G401.6 (cell line): ENCODE measurements at regions not wholly inside any gene's neighbourhood (a gene's known extent, or its start where the extent isn't known, plus 50 kb on each side); places are given as distances from the start of the nearest gene placed in this dataset.
"Not testable (repeated sequence)": the region's sequence is repeated elsewhere in the genome, so short reads cannot be mapped to it uniquely, and the experiment has no call there.

Source experiments
- FAIRE-seq: peaks from 2 replicates; lab custom pipeline; 2012; peaks lifted over from hg19 to GRCh38; lab: Jason Lieb, UNC

DNA sequence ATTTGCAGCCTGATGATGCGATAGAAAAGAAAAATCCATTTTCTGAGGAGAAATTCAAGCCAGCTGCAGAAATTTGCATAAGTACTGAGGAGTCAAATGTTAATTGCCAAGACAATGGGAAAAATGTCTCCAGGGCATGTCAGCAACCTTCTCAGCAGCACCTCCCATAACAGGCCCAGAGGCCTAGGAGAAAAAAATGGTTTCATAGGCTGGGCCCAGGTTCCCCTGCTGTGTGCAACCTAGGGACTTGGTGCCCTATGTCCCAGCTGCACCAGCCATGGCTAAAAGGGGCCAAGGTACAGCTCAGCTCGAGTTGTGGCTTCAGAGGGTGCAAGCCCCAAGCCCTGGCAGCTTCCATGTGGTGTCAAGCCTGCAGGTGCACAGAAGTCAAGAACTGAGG, 144.8 kb upstream of the PRKD1 start:
- FAIRE-seq: not testable (repeated sequence)

DNA sequence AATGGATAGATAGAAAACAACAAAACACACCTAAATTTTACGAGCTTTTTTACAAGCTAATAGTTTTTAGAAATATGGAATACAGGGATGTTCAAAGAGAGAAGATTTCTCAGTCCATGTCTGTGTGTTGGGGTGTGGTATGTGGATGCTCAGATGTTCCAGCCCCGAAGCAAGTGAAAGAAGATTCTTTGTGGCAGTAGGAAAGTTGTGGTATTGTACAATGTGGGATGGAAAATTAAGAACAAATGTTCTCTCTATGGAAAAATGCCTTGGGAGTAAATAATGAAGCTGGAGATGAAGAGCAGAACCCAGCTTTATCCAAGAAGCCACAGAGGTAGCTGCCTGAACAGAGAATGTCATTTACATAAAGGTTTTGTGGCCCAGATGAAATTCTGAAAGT, 150.3 kb upstream of the PRKD1 start:
- FAIRE-seq: no peak

- no peak for FAIRE-seq
Observed at GRCh38 chr14:30078811-30079402, 151.3 kb upstream of the PRKD1 start.

DNA sequence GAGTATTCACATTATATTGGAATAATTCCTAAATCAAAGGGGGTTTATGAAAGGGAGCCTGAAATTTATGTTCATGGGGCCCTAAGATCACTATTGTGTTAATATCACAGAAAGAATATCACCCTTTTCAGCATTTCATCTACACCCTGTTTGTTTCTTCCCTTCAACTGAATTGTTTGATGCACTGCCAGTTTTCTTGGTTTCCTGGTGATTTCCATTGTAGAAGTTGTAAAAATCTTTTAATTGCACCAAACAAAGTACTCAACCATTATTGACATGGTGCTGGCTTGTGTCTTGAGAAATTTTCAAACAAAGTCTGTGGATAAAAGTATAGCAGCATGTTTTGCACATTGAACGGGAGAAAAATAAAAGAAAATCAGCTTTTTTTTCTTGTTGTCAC, 154.8 kb upstream of the PRKD1 start:
- FAIRE-seq: no peak

- no peak for FAIRE-seq
Observed at GRCh38 chr14:30084811-30085210, 157.2 kb upstream of the PRKD1 start.

DNA sequence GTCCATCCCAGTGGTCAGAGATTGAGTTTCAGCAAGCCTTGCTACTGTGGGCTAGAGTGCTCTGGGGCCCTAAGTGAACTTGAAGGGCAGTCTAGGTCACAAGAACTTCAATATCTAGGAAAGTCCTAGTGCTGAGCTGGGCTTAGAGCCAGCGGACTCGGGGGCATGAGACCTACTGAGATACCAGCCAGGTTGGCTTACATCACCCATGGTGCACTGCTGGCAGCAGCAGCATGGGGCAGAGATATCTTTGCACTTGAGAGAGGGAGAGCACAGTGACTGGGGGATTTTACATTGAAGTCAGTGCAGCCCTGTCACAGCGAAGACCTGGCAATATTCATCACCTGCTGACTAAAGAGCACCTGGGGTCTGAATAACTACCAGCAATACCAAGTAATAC, 158.3 kb upstream of the PRKD1 start:
- FAIRE-seq: no peak

GRCh38 chr14:30088620-30089019, 161.0 kb upstream of the PRKD1 start:
- FAIRE-seq: no peak

GRCh38 chr14:30108975-30109700, 181.5 kb upstream of the PRKD1 start:
- no peak for FAIRE-seq

- FAIRE-seq: no peak
Observed at GRCh38 chr14:30114051-30114450, 186.4 kb upstream of the PRKD1 start.

- FAIRE-seq: no peak
Observed at GRCh38 chr14:30115756-30116155, 188.1 kb upstream of the PRKD1 start.

DNA sequence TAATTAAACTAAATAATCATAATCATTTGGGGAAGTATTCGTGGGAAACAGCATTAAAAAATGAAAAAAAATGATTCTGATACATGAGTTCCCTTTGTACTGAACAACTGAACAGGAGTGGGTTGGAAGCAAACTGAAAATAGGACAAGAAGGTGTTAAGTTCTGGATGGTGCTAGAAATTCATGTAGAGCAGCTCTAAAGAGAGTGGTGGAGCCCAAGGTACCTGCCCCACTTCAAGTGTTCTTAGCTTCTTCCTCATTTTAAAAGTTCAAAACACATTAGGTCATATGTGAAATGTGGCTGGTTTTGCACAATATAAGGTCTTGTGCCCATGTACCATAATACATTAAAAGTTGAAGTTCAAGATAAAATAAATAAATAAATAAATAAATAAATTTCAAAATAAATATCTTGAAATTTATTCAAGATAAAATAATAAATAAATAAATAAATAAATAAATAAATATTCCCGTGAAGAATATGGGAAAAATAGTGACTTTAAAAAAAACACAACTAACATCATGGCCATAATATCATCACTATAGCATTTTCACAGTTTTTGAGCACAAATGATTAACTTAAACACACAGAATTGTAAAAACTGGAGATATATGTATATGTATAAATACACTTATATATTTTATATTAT, 191.5 kb upstream of the PRKD1 start:
- peak; percentile 30 for FAIRE-seq

DNA sequence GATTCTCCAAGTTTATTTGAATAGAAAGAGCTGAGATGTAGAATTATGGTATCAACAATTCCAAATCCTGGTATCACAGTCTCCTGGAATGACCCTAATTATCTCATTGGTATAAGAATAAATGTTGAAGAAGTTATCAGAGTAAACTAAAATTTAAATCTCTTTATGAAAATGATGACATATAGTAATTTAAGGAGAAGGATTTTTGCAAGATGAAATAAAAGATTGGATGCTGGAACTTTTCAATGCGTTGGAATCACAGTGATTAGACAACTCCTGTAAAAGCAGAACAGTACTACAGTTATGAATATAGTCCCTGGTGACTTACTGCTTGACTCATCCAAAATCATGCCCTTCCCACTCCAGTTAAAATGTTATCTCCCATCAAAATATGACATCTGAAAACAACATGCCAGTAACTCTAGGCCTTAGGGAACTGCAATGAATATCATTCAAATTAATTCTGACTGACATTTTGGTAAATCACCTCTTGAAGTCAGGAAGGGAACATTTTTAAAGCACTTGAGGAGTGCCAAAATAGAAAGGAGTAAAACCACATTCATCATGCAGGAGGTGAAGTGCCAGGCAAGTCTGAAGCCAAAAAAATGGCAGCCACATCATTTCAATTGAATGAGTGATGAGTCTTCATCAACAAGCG, 197.8 kb upstream of the PRKD1 start:
- FAIRE-seq: no peak

- no peak for FAIRE-seq
Observed at GRCh38 chr14:30129807-30130206, 202.2 kb upstream of the PRKD1 start.

DNA sequence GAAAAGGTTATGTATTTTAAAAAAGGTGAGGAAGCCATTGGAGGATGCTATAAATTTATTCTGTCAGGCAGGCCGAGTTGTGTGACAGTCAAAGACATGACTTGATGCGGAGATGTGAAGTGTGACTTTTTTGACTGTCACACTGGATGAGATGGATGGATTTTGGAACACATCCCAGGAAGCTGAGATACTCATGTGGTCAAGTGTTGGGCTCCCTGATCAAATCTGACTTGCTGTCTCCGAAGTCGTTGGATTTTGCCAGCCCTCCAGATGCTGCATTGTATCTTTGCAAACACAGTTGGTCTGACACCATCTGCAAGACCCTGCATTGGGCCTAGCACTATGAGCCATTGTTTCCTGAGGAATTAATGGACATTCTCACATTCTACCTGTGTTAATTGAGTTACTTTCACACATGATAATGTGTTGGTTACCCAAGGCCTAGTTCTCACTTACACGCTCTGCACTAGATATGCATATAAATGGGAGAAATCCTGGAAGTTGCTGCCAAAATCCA, 204.0 kb upstream of the PRKD1 start:
- no peak for FAIRE-seq

DNA sequence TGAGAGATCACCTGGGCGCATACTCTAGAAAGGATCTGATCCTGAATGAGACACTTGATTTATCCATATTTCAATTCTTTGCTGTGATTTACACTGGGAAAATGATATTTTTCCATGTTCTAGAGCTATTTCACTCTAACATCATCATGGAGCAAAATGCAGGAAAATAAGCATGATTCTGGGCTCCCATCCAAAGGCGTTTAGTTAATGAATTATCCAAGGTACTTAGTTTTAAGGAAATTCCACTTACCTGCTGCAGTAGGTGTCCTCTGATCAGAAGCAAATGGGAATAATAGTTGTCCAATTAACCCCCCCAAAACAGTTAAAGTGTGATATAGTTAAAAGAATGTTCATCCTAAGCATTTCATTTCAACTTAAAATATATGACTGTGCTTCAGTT, 204.5 kb upstream of the PRKD1 start:
- FAIRE-seq: no peak

GRCh38 chr14:30134936-30135335, 207.3 kb upstream of the PRKD1 start:
- no peak for FAIRE-seq

- FAIRE-seq: no peak
Observed at GRCh38 chr14:30138567-30138966, 210.9 kb upstream of the PRKD1 start.

DNA sequence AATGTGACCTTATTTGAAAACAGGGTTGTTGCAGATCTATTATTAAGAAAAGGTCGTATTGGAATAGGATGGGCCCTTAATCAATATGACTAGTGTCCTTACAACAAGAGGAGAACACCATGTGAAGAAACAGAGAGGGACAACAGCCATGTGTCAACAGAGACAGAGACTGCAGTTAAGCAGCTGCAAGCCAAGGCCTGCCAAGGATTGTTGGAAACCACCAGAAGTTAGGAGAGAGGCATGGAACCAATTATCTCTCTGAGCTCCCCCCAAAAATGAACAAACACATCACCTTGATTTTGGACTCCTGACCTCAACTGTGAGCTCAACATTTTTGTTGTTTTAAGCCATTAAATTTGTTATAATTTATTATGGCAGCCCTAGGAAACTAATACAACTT, 214.6 kb upstream of the PRKD1 start:
- no peak for FAIRE-seq

GRCh38 chr14:30143627-30144026, 216.0 kb upstream of the PRKD1 start:
- FAIRE-seq: no peak

- no peak for FAIRE-seq
Observed at GRCh38 chr14:30153717-30154116, 226.1 kb upstream of the PRKD1 start.

GRCh38 chr14:30156571-30156970, 228.9 kb upstream of the PRKD1 start:
- FAIRE-seq: no peak

DNA sequence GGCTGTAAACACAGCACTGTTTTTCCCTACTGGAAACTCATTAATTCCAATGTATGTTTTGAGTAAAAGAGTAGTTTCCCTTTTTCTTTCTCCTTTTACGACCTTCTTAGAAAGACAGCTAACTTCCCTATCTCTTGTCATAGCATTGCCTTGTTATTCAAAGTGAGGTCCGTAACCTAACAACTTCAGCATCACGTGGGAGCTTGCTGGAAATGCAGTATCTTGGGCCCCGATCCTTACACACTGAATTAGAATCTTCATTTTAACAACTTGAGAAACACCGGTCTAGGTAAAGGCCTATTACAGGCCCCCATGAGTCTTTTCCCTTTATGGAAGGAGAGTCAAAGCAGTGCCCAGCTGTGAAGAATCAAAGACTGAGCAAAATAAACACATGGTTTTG, 230.7 kb upstream of the PRKD1 start:
- no peak for FAIRE-seq

- no peak for FAIRE-seq
Observed at GRCh38 chr14:30159374-30159773, 231.7 kb upstream of the PRKD1 start.
